ENCODE measurements at regions not wholly inside any gene's neighbourhood (a gene's known extent, or its start where the extent isn't known, plus 50 kb on each side); places are given as distances from the start of the nearest gene placed in this dataset.

- no peak for TF ChIP-seq CTCF (IDR thresholded peaks at IDR 0.05; ENCODE audit: borderline replicate concordance, extremely low read depth, low read length, poor library complexity, severe bottlenecking)
- no peak for TF ChIP-seq EZH2 (IDR thresholded peaks at IDR 0.05; ENCODE audit: borderline replicate concordance, low read depth, low read length, severe bottlenecking)
Measured at GRCh38 chr9:115922444-115922843, 231.1 kb upstream of the PAPPA start.

Data from DND-41 (cell line).